Natural killer cell (primary cell): ENCODE measurements at regions not wholly inside any gene's neighbourhood (a gene's known extent, or its start where the extent isn't known, plus 50 kb on each side); places are given as distances from the start of the nearest gene placed in this dataset.

Source experiments
- ATAC-seq, 3 donors: fragments of 150-1000 bp in 2 of 3; fragments of 200-7000 bp in 1 of 3; cut with Tn5 transposase; 1 replicate in 1 of 3; 2 replicates in 2 of 3; pipeline ENCODE4 v1.10.0; 2021; ENCODE audit warnings: mild to moderate bottlenecking in 2 of 3, moderate library complexity in 2 of 3
- DNase-seq, 2 donors: peaks; one replicate each; pipeline versions ENCODE4 v3.0.0 to v3.0.0-alpha.2; 2013 to 2021; ENCODE audit warnings: mixed read lengths in 1 of 2
- H3K27ac ChIP-seq: one replicate; pipeline ENCODE4 v1.5.1; 2013; ENCODE audit warnings: mild to moderate bottlenecking, low read length
- H3K27me3 ChIP-seq: one replicate; pipeline ENCODE4 v1.6.1; 2013; ENCODE audit warnings: low read length; ENCODE audit not compliant: control insufficient read depth, insufficient read depth
- H3K36me3 ChIP-seq: one replicate; pipeline ENCODE4 v1.6.1; 2013; ENCODE audit warnings: low read length; ENCODE audit not compliant: control insufficient read depth, insufficient read depth
- H3K4me1 ChIP-seq: one replicate; pipeline ENCODE4 v1.6.1; 2013; ENCODE audit warnings: low read length; ENCODE audit not compliant: control insufficient read depth, insufficient read depth
- H3K4me3 ChIP-seq: one replicate; pipeline ENCODE4 v1.5.1; 2013; ENCODE audit warnings: low read length
- H3K9me3 ChIP-seq: one replicate; pipeline ENCODE4 v1.6.1; 2013; ENCODE audit warnings: low read length; ENCODE audit not compliant: control insufficient read depth, insufficient read depth
- H3K27ac Mint-ChIP-seq, 2 donors: one replicate each; pipeline ENCODE4 v1.8.0; 2022; ENCODE audit warnings: mild to moderate bottlenecking in 2 of 2, mixed read lengths in 2 of 2, moderate library complexity in 1 of 2
- H3K27me3 Mint-ChIP-seq, 2 donors: one replicate each; pipeline ENCODE4 v1.8.0; 2022; ENCODE audit warnings: low read depth in 2 of 2, mixed read lengths in 2 of 2
- H3K36me3 Mint-ChIP-seq: one replicate; pipeline ENCODE4 v1.8.0; 2022; ENCODE audit warnings: mixed read lengths
- H3K4me1 Mint-ChIP-seq, 2 donors: one replicate each; pipeline ENCODE4 v1.8.0; 2022; ENCODE audit warnings: mixed read lengths in 2 of 2
- H3K4me3 Mint-ChIP-seq: one replicate; pipeline ENCODE4 v1.8.0; 2022; ENCODE audit warnings: mild to moderate bottlenecking, moderate library complexity, mixed read lengths
- H3K9me3 Mint-ChIP-seq, 2 donors: one replicate each; pipeline ENCODE4 v1.8.0; 2022; ENCODE audit warnings: mixed read lengths in 2 of 2
- WGBS: methylation state at CpG from one replicate; pipeline ENCODE4 v1.1.7; 2013; ENCODE audit warnings: missing lambda C conversion rate; ENCODE audit not compliant: insufficient coverage; 5-methylcytosine and 5-hydroxymethylcytosine counted together
- intact Hi-C: fragments of 100-400 bp; cut with micrococcal nuclease; formaldehyde crosslinking; loops from one replicate; pipeline ENCODE4 v1.14.2; 2022
- TF ChIP-seq, protein P1 (sequence below): fragments of 200-600 bp; IDR thresholded peaks from one replicate; pipeline ENCODE4 v1.8.0; 2022; ENCODE audit warnings: antibody characterized with exemption

DNA sequence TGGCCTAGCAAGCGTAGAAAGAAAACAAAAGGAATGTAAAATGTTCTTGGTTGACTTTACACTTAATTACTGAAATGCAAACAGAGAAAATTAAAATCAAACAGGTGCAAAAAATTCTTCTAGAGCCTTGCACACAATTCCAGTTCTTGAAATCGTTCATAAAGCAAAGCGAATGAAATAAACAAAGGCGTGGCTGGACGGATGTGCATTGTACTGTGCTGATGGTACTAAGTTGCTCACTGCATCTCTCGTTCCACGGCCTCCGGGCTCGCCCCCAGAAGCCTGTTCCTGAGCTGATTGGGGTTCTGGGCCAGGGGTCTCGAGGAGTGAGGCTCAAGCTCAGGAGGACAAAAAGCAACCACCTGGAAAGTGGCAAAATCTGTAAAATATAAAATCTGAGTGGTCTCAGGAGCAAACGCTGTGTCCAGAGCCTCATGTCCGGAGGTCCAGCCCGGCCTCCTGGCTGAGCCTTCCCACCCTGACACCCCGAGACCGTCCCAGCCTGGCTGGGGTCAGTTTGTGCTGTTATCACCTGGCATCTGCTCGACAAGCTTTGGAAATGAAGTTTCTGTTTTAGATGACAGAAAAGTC lies 71.3 kb downstream of the TTLL2 start:
- intact Hi-C loops: no loop called here
- no peaks in the 10 kb centered on the region for H3K9me3 Mint-ChIP-seq
- H3K4me1 Mint-ChIP-seq: no peaks in the 10 kb centered on the region
- H3K4me1 ChIP-seq: no peaks in the 10 kb centered on the region
- no peaks in the 10 kb centered on the region for H3K36me3 ChIP-seq
- no peak for DNase-seq
- no peak overlapping the region for H3K4me3 Mint-ChIP-seq
- no peak overlapping the region for H3K4me3 ChIP-seq
- no peaks in the 10 kb centered on the region for H3K27me3 Mint-ChIP-seq
- no peaks in the 10 kb centered on the region for H3K27me3 ChIP-seq
- no peak for ATAC-seq
- H3K27ac ChIP-seq: no peak overlapping the region
- TF ChIP-seq, protein P1, sequence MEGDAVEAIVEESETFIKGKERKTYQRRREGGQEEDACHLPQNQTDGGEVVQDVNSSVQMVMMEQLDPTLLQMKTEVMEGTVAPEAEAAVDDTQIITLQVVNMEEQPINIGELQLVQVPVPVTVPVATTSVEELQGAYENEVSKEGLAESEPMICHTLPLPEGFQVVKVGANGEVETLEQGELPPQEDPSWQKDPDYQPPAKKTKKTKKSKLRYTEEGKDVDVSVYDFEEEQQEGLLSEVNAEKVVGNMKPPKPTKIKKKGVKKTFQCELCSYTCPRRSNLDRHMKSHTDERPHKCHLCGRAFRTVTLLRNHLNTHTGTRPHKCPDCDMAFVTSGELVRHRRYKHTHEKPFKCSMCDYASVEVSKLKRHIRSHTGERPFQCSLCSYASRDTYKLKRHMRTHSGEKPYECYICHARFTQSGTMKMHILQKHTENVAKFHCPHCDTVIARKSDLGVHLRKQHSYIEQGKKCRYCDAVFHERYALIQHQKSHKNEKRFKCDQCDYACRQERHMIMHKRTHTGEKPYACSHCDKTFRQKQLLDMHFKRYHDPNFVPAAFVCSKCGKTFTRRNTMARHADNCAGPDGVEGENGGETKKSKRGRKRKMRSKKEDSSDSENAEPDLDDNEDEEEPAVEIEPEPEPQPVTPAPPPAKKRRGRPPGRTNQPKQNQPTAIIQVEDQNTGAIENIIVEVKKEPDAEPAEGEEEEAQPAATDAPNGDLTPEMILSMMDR: no peak
- 88% methylated on average over 15 of the region's 16 CpGs for WGBS
- no peaks in the 10 kb centered on the region for H3K9me3 ChIP-seq
- no peaks in the 10 kb centered on the region for H3K36me3 Mint-ChIP-seq
- H3K27ac Mint-ChIP-seq: no peak overlapping the region

DNA sequence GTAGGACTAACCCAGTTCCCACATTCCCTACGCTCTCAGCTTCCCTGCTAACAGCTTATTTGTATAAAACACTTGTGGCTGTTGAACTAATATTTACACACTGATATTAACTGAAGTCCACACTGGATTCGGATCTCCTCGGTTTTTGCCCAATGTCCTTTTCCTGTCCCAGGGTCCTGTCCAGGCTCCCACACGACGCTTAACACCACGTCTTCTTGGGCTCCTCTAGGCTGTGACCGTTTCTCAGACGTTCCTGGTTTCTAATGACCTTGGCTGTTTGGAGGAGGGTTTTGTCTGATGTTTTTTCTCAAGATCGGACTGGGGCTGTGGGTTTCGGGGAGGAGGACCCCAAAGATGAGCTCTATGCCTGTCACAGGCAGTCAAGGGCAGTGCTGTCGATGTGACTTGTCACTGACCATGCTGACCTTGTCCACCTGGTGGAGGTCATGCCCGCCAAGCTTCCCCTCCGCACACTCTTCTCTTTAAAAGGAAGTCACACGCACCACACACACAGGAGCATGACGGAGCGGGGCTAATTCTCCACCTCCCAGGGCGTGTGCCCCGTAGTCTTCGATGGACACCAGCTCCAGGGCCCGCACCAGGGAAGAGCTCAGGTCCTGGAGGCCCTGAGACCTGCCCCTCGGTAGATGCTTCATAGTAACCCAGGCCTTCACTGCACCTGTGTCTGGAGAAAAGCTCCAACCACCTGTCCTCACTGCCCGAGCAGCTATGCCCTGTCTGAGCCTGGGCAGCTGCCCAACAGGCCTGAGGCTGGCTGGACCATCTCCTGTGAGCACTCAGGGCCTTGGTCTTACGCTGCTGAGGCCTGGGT lies 72.0 kb downstream of the TTLL2 start:
- DNase-seq: no peak
- H3K9me3 ChIP-seq: no peaks in the 10 kb centered on the region
- no peaks in the 10 kb centered on the region for H3K36me3 ChIP-seq
- WGBS: 79% methylated on average over 23 of the region's 23 CpGs
- H3K27ac Mint-ChIP-seq: no peak overlapping the region
- H3K4me1 ChIP-seq: no peaks in the 10 kb centered on the region
- H3K4me1 Mint-ChIP-seq: no peaks in the 10 kb centered on the region
- intact Hi-C loops: no loop called here
- no peak overlapping the region for H3K27ac ChIP-seq
- TF ChIP-seq, protein P1: no peak
- no peaks in the 10 kb centered on the region for H3K36me3 Mint-ChIP-seq
- H3K9me3 Mint-ChIP-seq: no peaks in the 10 kb centered on the region
- ATAC-seq: no peak
- no peak overlapping the region for H3K4me3 ChIP-seq
- no peak overlapping the region for H3K4me3 Mint-ChIP-seq
- H3K27me3 Mint-ChIP-seq: no peaks in the 10 kb centered on the region
- H3K27me3 ChIP-seq: no peaks in the 10 kb centered on the region

DNA sequence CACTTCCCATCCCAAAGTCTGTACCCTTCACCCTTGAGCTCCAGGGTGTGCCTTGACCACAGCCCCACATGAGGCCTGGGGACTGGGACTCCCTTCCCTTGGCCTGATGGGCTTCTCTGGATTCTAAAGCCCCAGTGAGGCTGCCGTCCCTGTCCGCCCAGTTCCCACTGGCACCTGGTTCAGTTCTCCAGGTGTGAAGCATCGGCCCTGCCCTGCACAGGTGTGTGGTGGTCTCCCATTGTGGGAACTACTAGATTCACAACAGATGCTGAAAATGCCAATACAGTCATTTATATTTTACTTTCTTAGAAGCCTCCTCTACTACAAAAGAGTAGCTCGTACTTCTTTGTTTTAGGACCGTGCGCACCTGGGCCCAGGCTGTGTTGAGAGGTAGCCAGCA lies 72.8 kb downstream of the TTLL2 start:
- no peak overlapping the region for H3K27ac ChIP-seq
- Mint-ChIP-seq H3K27me3 (no peaks in the 10 kb centered on the region), H3K36me3 (no peaks in the 10 kb centered on the region), H3K9me3 (no peaks in the 10 kb centered on the region), H3K27ac (no peak overlapping the region), H3K4me3 (no peak overlapping the region), H3K4me1 (no peaks in the 10 kb centered on the region)
- H3K4me1 ChIP-seq: no peaks in the 10 kb centered on the region
- intact Hi-C loops: no loop called here
- no peaks in the 10 kb centered on the region for H3K9me3 ChIP-seq
- ATAC-seq: no peak
- H3K36me3 ChIP-seq: no peaks in the 10 kb centered on the region
- H3K4me3 ChIP-seq: no peak overlapping the region
- 81% methylated on average over 6 of the region's 6 CpGs for WGBS
- H3K27me3 ChIP-seq: no peaks in the 10 kb centered on the region
- TF ChIP-seq, protein P1: no peak
- no peak for DNase-seq
